ENCODE measurements at regions not wholly inside any gene's neighbourhood (a gene's known extent, or its start where the extent isn't known, plus 50 kb on each side); places are given as distances from the start of the nearest gene placed in this dataset.

DNA sequence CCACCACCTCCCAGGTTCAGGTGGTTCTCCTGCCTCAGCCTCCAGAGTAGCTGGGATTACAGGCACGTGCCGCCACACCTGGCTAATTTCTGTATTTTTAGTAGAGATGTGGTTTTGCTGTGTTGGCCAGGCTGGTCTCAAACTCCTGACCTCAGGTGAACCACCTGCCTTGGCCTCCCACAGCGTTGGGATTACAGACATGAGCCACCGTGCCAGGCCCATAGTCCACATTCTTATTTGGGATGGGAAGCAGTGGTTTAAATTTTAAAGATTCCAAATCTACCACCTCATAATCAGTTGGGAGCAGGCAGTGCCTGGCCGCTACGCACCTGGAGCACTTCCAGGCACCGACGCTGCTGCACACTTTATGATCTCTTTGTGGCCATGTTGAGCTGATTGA lies 160.6 kb upstream of the SOX1 start:
- ChIA-PET POLR2A (no interaction called here), CTCF (no interaction called here)
- no peak overlapping the region for H3K27ac ChIP-seq (ENCODE audit: low read depth, low read length)
- DNase-seq (ENCODE audit: low read depth, low spot score), result no peak
- TF ChIP-seq, protein P1, sequence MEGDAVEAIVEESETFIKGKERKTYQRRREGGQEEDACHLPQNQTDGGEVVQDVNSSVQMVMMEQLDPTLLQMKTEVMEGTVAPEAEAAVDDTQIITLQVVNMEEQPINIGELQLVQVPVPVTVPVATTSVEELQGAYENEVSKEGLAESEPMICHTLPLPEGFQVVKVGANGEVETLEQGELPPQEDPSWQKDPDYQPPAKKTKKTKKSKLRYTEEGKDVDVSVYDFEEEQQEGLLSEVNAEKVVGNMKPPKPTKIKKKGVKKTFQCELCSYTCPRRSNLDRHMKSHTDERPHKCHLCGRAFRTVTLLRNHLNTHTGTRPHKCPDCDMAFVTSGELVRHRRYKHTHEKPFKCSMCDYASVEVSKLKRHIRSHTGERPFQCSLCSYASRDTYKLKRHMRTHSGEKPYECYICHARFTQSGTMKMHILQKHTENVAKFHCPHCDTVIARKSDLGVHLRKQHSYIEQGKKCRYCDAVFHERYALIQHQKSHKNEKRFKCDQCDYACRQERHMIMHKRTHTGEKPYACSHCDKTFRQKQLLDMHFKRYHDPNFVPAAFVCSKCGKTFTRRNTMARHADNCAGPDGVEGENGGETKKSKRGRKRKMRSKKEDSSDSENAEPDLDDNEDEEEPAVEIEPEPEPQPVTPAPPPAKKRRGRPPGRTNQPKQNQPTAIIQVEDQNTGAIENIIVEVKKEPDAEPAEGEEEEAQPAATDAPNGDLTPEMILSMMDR (IDR thresholded peaks at IDR 0.05; ENCODE audit: low read depth, low read length), result no peak
- no peak overlapping the region for H3K4me3 ChIP-seq (ENCODE audit: low read depth, low read length)
- H3K27me3 ChIP-seq (ENCODE audit: control insufficient read depth, insufficient read depth, low read length), result no peaks in the 10 kb centered on the region
- peaks cover 86% of the 10 kb centered on the region for H3K9me3 ChIP-seq (ENCODE audit: control insufficient read depth, insufficient read depth, low read length)

- no peak overlapping the region for H3K27ac ChIP-seq (ENCODE audit: low read depth, low read length)
- CTCF ChIA-PET, result no interaction called here
- H3K27me3 ChIP-seq (ENCODE audit: control insufficient read depth, insufficient read depth, low read length), result no peaks in the 10 kb centered on the region
- no peak for DNase-seq (ENCODE audit: low read depth, low spot score)
- TF ChIP-seq, protein P1 (IDR thresholded peaks at IDR 0.05; ENCODE audit: low read depth, low read length), result no peak
- no peak overlapping the region for H3K4me3 ChIP-seq (ENCODE audit: low read depth, low read length)
- H3K9me3 ChIP-seq (ENCODE audit: control insufficient read depth, insufficient read depth, low read length), result peaks cover 86% of the 10 kb centered on the region
- POLR2A ChIA-PET, result no interaction called here
These were observed 160.1 kb upstream of the SOX1 start for GRCh38 chr13:111906816-111907215.

- POLR2A ChIA-PET, result no interaction called here
- Histone ChIP-seq H3K27ac (ENCODE audit: low read depth, low read length) (no peak overlapping the region), H3K9me3 (ENCODE audit: control insufficient read depth, insufficient read depth, low read length) (peaks cover 88% of the 10 kb centered on the region), H3K27me3 (ENCODE audit: control insufficient read depth, insufficient read depth, low read length) (no peaks in the 10 kb centered on the region), H3K4me3 (ENCODE audit: low read depth, low read length) (no peak overlapping the region)
- CTCF ChIA-PET, result no interaction called here
- TF ChIP-seq, protein P1 (IDR thresholded peaks at IDR 0.05; ENCODE audit: low read depth, low read length), result no peak
- no peak for DNase-seq (ENCODE audit: low read depth, low spot score)
These were observed 159.5 kb upstream of the SOX1 start for GRCh38 chr13:111907341-111907880.

DNA sequence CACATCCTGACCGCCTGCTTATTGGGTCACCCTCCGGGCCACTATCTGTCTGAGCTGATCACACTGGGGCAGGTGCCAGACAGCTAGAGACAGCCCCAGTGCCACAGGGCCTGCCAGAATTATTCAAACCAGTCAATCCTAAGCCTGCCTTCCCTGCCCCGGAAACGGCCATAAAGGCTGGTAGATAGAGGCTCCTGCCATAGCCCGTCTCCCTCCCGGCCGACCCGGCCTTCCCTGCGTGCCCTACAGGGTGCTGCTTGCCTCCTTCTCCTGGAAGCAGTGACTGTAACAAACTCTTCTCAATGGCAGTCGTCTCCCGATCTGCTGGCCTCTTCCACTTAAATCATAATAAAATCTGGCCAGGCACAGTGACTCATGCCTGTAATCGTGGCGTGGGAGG lies 158.6 kb upstream of the SOX1 start:
- POLR2A ChIA-PET, result no interaction called here

DNA sequence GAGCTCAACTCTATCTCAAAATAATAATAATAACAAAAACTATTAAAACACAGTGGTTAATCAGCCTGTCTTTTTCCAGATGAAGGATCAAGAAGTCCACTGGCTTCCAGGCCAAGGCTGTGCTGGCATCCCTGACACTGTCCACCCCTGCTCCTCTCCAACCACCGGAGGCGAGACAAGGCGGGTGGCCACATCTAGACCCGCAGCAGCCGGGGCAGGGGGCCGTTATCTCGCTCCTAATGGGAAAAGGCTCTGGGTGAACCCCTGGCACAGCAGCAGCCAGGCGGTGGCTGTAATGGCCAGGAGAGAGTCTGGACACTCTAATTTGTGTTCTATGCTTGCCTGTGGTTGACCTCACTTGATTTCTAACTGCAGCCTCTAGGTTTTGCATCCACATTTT lies 158.0 kb upstream of the SOX1 start:
- no peaks in the 10 kb centered on the region for H3K27me3 ChIP-seq (ENCODE audit: control insufficient read depth, insufficient read depth, low read length)
- ChIA-PET POLR2A (no interaction called here), CTCF (no interaction called here)
- H3K9me3 ChIP-seq (ENCODE audit: control insufficient read depth, insufficient read depth, low read length), result peaks cover 90% of the 10 kb centered on the region
- TF ChIP-seq, protein P1 (IDR thresholded peaks at IDR 0.05; ENCODE audit: low read depth, low read length), result no peak
- DNase-seq (ENCODE audit: low read depth, low spot score), result no peak
- H3K27ac ChIP-seq (ENCODE audit: low read depth, low read length), result no peak overlapping the region
- H3K4me3 ChIP-seq (ENCODE audit: low read depth, low read length), result no peak overlapping the region

More for the DNA sequence above, 158.6 kb upstream of the SOX1 start:
- Histone ChIP-seq H3K4me3 (ENCODE audit: low read depth, low read length) (no peak overlapping the region), H3K27ac (ENCODE audit: low read depth, low read length) (no peak overlapping the region), H3K9me3 (ENCODE audit: control insufficient read depth, insufficient read depth, low read length) (peaks cover 88% of the 10 kb centered on the region), H3K27me3 (ENCODE audit: control insufficient read depth, insufficient read depth, low read length) (no peaks in the 10 kb centered on the region)
- CTCF ChIA-PET, result no interaction called here
- TF ChIP-seq, protein P1 (IDR thresholded peaks at IDR 0.05; ENCODE audit: low read depth, low read length), result no peak
- no peak for DNase-seq (ENCODE audit: low read depth, low spot score)
